ENCODE measurements at regions not wholly inside any gene's neighbourhood (a gene's known extent, or its start where the extent isn't known, plus 50 kb on each side); places are given as distances from the start of the nearest gene placed in this dataset.

- TF ChIP-seq CTCF (IDR thresholded peaks at IDR 0.05; ENCODE audit: low read length) (no peak), EZH2 (optimal IDR thresholded peaks at IDR 0.05; ENCODE audit: low read depth, low read length) (no peak), EZH2phosphoT487 (IDR thresholded peaks at IDR 0.05; ENCODE audit: low read length) (no peak)
Measured at GRCh38 chr11:8839957-8840945, 70.7 kb upstream of the AKIP1 start.
